SK-N-DZ (cell line): ENCODE measurements at regions not wholly inside any gene's neighbourhood (a gene's known extent, or its start where the extent isn't known, plus 50 kb on each side); places are given as distances from the start of the nearest gene placed in this dataset.
"Not testable (repeated sequence)": the region's sequence is repeated elsewhere in the genome, so short reads cannot be mapped to it uniquely, and the experiment has no call there.

Experiments
- DNase-seq: peaks from one replicate; pipeline ENCODE4 v3.0.0-alpha.2; 2015; ENCODE audit warnings: low spot score

DNA sequence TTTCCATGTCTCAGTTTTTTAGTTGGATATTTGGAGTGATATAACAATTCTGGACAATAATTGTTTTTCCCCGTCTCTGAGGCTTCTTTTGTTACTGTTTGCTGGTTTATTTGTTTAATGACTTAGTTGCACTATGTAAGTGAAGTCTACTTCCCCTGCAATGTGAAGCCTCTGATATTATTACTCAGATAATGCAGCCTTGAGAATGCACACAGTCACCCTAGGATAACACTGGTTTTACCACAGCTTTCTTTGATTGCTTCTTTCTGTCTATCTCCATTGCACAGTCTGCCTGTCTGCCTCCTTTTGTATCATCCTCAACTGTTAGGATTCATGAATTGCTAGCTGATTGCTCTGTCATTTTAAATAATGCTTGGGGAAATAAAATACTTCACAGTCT, 208.7 kb upstream of the ROBO1 start:
- no peak for DNase-seq

DNA sequence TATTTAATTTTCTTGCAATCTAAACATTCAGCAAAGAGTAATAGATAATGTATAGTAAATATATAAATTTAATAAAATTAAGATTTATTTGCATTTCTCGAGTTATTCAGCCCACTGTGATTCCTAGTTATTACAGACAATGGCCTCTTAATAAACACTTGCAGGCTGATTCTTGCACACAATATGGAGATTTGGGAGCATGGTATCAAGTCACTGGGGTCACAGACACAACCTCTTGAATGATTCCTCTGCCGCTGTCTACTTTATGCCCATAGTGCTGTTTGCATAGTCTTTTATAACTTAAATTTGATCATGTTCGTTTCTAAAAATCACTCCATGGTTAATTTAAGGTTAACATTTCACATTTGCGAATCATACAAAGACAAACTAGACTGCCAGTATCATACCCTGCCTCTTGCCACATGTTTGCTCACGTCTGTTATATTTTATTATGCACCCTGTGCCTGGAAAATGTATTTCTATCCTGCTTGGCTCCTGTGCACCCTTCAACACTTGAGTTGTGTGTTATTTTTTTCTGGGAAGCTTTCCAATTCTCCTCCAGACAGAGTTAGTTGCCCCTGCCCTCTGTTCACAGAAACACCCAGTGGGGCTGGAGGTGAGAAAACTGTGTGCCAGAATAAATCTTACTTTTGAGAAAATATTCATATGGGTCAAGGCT, 206.3 kb upstream of the ROBO1 start:
- DNase-seq = no peak

DNA sequence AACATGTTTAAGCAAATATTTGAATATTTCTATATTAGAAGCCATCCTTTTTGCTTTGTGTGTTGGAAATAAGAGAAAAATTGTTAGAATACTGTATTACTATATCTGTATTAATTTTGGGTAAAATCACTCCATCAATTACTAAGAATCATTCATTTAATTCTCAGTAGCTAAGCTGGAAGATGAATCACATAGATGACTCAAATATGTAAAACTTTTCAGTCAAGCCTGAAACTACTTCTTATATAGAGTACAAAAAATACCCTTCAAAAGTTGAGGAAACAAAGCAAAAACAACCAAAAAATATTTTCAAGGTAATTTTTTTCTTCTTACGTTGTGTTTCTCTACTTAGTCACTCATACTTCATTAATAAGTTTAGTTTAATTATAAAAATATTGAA, 205.7 kb upstream of the ROBO1 start:
- no peak for DNase-seq

GRCh38 chr3:79968418-79968817, 200.6 kb upstream of the ROBO1 start:
- DNase-seq = no peak

DNA sequence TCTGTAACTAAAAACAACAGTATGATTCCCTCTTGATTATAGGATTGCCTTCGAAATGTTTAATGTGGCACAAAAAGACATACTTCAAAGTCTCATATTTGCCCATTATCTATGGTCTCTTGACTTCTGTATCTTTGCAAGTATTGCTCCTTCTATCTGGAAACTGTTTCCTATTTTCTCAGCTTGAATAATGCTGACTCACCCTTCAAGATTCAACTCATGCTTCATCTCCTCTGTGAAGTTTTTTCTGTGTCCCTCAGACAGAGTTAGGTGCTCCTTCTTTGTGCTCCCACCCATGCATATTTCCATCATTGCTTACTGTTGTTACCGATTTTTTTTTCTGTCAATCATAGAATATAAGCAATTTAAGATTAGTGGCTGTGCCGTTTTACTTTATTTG, 192.8 kb upstream of the ROBO1 start:
- DNase-seq = no peak

DNA sequence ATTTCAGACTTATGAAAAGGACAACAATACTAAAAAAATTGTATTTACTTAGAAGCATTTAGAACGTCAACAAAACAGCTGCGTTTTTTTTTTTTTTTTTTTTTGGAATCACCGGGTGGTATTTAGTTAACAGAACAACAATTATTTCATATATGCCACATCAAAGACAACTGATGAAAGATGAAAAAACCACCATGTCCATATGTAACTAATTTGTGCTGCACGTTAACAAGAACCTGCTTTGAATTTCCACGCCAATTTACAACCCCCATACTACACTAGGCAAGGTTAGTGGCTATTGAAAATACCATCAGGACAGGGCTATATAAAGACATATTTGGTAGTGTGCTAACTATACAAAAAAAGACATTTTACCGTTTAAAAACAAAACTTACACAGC, 189.3 kb upstream of the ROBO1 start:
- no peak for DNase-seq

DNA sequence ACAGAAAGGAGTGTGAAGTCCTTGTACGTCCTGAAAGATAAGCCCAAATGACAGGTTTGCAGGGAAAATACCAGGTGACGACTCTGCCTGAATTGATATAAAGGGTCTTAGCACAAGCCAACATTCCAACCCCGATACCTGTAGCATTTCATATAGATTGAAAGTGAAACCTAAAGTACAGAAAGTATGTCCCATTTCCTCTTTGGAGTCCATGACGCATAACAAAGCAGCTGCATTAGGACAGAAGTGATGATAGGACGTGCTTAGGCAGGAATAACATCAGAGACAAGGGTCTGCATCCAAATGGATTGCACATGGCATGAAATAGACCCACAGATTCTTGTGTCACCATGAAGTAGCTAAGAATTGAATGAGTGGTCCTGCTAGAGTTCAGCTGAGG, 187.0 kb upstream of the ROBO1 start:
- no peak for DNase-seq

- no peak for DNase-seq
These were observed 185.8 kb upstream of the ROBO1 start for GRCh38 chr3:79953591-79954101.

GRCh38 chr3:79951426-79951825, 183.6 kb upstream of the ROBO1 start:
- not testable (repeated sequence) for DNase-seq

DNA sequence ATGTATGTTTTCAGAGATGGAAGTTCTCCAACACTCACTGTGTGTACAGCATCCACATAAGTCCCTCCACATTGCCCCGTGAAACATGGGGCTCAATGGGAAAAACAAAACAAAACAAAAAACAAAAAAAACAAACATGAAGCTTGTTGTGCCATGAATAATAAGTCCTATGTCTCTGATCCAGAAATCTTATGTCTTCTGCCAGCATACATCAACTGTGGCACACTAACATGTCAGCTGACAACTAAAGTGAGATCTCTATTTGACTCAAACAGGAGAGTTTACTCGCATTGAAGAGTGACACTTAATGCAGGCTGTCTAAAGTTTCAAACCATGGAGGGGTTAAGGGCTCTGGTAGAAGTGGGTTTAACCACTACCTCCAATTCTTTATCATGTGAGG, 180.2 kb upstream of the ROBO1 start:
- DNase-seq = no peak

DNA sequence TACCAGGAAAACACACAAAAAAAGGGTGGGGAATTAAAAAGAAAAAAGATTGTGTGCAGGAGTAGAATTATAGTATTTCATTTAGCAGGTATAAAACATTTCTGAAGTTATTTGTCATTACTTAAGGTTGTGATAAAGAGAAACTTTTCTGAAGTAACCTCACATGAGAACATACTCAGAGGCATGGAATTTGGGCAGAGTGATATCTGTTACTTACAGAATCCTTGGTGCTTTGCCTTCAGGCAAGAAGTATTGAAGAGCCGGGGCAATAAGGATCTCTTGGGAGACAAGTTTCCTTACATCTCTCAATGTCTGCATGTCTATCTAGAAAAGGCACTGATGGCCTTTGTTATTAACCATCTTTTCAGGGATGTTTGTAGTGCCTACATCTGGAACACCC, 179.7 kb upstream of the ROBO1 start:
- DNase-seq = no peak

GRCh38 chr3:79937567-79937966, 169.8 kb upstream of the ROBO1 start:
- DNase-seq = no peak

DNA sequence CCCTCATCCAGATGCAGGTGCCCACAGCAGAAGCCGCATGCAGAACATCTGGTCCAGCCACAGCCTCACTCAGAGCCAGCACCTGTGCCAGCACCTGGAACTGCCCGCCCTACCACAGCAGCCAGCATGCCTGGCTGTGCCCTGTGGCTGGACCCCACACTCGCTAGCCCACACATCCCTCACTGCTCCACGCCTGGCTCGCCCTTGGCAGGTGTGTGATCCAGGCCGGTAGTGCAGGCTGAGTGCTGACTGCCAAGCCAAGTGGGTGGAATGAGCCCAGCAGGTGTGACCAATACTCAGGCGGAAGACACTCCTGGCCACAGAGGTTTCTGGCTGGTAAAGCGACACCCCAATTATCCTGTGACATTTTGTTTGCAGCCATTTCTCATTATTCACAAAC, 162.4 kb upstream of the ROBO1 start:
- no peak for DNase-seq

DNA sequence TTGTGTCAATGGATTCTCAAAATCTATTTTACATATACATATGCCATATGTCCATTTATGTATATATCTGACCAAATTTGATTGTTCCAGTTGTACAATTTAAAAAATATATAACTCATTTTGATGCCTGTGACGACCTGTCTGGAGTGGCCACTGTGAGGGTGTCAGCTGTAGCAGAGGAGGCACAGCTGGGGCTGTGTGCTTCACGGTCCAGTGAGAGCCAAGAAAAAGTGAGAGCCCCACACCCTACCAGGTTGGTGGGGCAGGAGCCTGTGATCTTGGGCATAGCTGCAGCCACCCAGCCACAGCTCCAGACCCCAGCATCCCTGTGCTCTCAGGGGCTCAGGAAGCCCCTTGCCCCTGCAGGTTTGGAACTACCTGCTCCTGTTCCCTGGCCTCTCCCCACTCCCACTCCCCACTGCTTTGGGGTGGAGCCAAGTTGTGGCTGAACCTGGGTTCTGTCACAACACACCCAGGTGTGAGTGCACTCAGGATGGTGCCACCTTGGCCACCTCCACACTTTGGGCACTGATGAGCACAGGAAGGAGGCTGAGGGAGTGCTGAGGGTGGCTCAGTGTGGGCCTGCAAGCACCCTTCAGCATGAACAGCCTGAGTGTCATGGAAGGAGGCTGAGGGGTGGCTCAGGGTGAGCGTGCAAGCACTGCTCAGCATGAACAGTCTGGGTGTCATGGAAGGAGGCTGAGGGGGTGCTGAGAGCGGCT, 161.1 kb upstream of the ROBO1 start:
- no peak for DNase-seq

DNA sequence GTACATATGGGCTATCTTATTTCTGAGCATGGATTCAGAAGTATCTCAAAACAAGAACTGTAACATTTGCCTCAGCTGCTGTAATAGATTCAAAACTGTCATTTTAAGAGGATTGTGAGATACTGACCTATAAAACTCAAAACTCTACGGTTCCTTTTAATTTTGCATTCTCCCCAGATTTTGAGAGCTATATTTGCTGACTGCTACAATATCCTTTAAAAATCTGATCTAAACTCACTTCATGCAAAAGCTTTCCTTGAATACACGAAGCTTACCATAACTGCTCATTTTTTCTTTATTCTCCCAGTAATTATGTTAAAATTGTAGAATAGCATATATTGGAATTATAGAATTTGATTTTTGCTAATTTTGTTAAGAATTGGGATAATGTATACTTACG, 158.7 kb upstream of the ROBO1 start:
- DNase-seq = no peak

DNA sequence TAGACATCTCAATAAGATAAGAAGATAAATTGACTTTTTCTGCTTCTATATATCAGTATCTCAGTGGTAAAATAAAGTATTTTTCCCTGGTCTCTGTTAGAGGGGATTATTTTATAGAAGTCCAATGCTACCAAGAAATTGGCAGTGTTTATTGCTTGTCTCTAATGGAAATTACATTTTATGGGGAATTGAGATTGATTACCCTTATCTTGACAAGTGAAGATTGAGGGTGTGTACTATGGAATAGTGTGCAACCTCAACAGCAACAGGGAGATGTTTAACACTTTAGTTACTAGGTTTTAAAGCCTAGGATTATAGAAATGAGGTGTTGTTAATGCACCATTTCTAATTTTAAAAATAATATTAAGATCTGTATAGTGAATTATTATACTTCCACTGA, 154.8 kb upstream of the ROBO1 start:
- DNase-seq = peak; percentile 24

GRCh38 chr3:79917561-79917960, 149.8 kb upstream of the ROBO1 start:
- no peak for DNase-seq

DNA sequence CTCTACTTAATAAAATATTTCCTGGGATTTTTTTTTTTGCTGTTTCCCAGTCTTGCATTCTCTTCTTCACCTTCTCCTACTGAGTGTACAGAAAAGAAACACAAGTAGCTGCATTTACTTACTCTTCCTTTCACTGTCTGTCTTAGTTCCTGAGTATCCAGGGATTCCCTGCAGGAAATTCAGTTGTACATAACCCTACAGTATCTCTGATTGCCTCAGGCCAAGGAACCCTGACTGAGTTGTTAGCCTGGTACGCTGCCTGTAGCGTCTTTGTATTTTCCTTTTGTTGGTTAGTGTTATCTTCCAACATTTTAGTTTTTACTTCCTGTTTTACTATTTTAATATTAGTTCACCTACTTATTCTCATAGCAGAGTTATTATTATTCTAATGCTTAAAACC, 142.5 kb upstream of the ROBO1 start:
- DNase-seq = no peak

DNA sequence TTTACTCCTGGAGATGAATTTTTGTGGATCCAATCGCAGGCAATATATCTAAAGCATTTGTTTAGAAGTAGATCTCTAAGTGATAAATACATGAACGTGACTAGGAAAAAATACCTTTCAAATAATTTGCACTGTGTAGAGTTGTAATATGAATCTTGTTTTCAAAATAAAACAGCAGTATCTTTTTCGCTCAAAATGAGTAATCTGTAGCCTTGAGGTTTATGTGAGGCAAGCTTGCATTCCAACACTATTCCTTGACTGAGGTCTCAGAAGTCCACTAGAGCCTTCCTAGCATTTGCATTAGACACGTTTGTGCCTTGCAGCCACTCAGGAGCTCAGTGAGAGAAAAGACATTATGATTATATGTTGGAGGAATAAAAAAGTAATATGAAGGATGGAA, 138.3 kb upstream of the ROBO1 start:
- no peak for DNase-seq

DNA sequence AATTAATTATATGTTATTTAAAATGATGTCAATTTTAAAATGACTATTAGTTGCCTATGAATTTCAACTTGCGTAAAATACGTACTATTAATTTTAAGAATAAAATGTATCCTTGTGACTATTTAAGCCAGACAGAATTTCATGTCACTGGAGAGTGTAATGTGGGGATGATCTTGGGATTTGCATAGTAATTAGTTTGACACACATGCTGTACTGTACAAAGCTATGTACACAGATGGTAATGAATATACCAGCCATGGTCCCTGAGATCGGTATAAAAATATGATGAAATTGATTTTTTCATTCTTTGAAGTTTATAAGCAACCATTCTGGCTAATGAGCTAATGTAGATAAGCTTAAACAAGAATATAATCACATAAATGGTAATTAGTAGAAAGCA, 134.4 kb upstream of the ROBO1 start:
- no peak for DNase-seq

DNA sequence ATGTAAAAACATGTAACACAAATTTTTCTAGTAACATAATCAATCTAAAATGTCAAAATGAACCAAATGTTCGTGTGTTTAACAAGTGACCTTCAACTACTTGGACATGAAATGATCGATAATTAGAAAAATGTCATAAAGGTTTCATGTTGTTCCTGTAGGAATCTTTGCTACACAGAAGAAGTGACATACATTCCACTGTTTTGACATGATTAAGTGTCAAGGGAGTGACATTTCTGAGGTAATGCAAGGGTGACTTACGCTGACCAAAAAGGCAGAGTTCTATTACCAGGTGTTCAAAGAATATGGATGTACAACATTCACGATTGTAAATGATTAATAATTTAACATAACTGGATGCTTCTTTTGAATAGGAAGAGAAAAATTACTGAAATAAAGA, 131.1 kb upstream of the ROBO1 start:
- no peak for DNase-seq

DNA sequence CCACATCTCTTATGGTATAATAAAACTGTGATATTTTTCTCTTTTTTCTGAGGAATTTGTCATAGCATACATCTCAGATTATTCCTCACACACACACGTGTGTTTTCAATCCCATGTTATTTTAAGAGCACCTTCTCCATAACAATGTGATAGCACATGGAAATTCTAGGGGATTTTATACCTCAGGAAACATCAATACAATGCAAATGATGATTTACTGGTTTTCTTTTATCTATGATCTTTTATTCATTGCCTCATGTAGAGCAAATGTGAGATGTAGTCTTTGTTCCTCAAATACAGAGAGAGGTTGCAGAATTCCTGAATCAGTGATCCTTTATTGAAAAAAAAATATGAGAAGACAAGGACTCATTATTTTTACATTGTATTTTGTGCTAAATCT, 128.3 kb upstream of the ROBO1 start:
- DNase-seq = no peak

GRCh38 chr3:79887213-79887612, 119.4 kb upstream of the ROBO1 start:
- peak; percentile 6 for DNase-seq
